WTC11 (cell line): ENCODE measurements at regions not wholly inside any gene's neighbourhood (a gene's known extent, or its start where the extent isn't known, plus 50 kb on each side); places are given as distances from the start of the nearest gene placed in this dataset.

Experiments
- ATAC-seq: fragments of 200-7000 bp; cut with Tn5 transposase; 2 replicates; pipeline ENCODE4 v1.10.0; 2021; ENCODE audit warnings: mild to moderate bottlenecking, moderate library complexity
- CTCF ChIA-PET: fragments of 300-600 bp; sonication (Branson Sonifier 250); formaldehyde crosslinking; loops from one replicate; lab custom pipeline; 2021; ENCODE audit warnings: antibody characterized with exemption; lab: Charles Lee
- POLR2A ChIA-PET: fragments of 350-600 bp; sonication (Branson Sonifier 250); formaldehyde crosslinking; loops from one replicate; lab custom pipeline; 2021; ENCODE audit warnings: antibody characterized with exemption; lab: Charles Lee
- DNase-seq: peaks from one replicate; pipeline ENCODE4 v3.0.0; 2021; ENCODE audit warnings: low spot score
- H3K27ac Mint-ChIP-seq: 2 replicates; pipeline ENCODE4 v1.8.0; 2021; ENCODE audit warnings: mixed read lengths
- H3K27me3 Mint-ChIP-seq: 2 replicates; pipeline ENCODE4 v1.8.0; 2021; ENCODE audit warnings: low read depth, mild to moderate bottlenecking, moderate library complexity, mixed read lengths
- H3K36me3 Mint-ChIP-seq: 2 replicates; pipeline ENCODE4 v1.8.0; 2021; ENCODE audit warnings: mixed read lengths
- H3K4me1 Mint-ChIP-seq: 2 replicates; pipeline ENCODE4 v1.8.0; 2022; ENCODE audit warnings: mixed read lengths
- H3K4me3 Mint-ChIP-seq: 2 replicates; pipeline ENCODE4 v1.8.0; 2021; ENCODE audit warnings: mild to moderate bottlenecking, moderate library complexity, mixed read lengths
- H3K9me3 Mint-ChIP-seq: 2 replicates; pipeline ENCODE4 v1.8.0; 2021; ENCODE audit warnings: mixed read lengths
- ATF1 ChIP-seq: sonication (generic); formaldehyde crosslinking; IDR thresholded peaks from 2 replicates; pipeline ENCODE4 v1.8.1; 2023; ENCODE audit warnings: mild to moderate bottlenecking, moderate library complexity, missing genetic modification reagents
- CREM ChIP-seq: sonication (generic); formaldehyde crosslinking; IDR thresholded peaks from 2 replicates; pipeline ENCODE4 v1.8.1; 2022; ENCODE audit warnings: mild to moderate bottlenecking, missing genetic modification reagents, moderate library complexity
- ELF4 ChIP-seq: sonication (generic); formaldehyde crosslinking; IDR thresholded peaks from 2 replicates; pipeline ENCODE4 v1.8.1; 2022; ENCODE audit warnings: low read depth, mild to moderate bottlenecking, moderate library complexity, missing genetic modification reagents
- FOXJ3 ChIP-seq: sonication (generic); formaldehyde crosslinking; IDR thresholded peaks from 2 replicates; pipeline ENCODE4 v1.9.0; 2021; ENCODE audit warnings: missing genetic modification reagents, mild to moderate bottlenecking, borderline replicate concordance
- GABPB1 ChIP-seq: sonication (generic); formaldehyde crosslinking; IDR thresholded peaks from 2 replicates; pipeline ENCODE4 v1.8.1; 2023; ENCODE audit warnings: mild to moderate bottlenecking, missing genetic modification reagents
- GTF2I ChIP-seq: fragments of 250-450 bp; sonication (Bioruptor Pico); conservative IDR thresholded peaks from 2 replicates; pipeline ENCODE4 v1.4.0; 2021; ENCODE audit warnings: mild to moderate bottlenecking
- IRF2 ChIP-seq: sonication (generic); formaldehyde crosslinking; IDR thresholded peaks from 2 replicates; pipeline ENCODE4 v1.8.0; 2022; ENCODE audit warnings: low read depth, missing genetic modification reagents, borderline replicate concordance
- KAT7 ChIP-seq: sonication (generic); formaldehyde crosslinking; IDR thresholded peaks from 2 replicates; pipeline ENCODE4 v1.8.1; 2023; ENCODE audit warnings: missing genetic modification reagents, mild to moderate bottlenecking, borderline replicate concordance
- NR2C2 ChIP-seq: sonication (generic); formaldehyde crosslinking; IDR thresholded peaks from 2 replicates; pipeline ENCODE4 v1.8.0; 2022; ENCODE audit warnings: mild to moderate bottlenecking, missing genetic modification reagents
- SMAD3 ChIP-seq: sonication (generic); formaldehyde crosslinking; IDR thresholded peaks from 2 replicates; pipeline ENCODE4 v1.8.0; 2022; ENCODE audit warnings: missing genetic modification reagents, mild to moderate bottlenecking, borderline replicate concordance
- ZNF232 ChIP-seq: sonication (generic); formaldehyde crosslinking; IDR thresholded peaks from 2 replicates; pipeline ENCODE4 v1.8.0; 2022; ENCODE audit warnings: mild to moderate bottlenecking, missing genetic modification reagents
- TF ChIP-seq, protein P1 (sequence below): sonication (generic); formaldehyde crosslinking; IDR thresholded peaks from 2 replicates; pipeline ENCODE4 v1.8.1; 2022; ENCODE audit warnings: missing genetic modification reagents, borderline replicate concordance
- TF ChIP-seq, protein P2 (sequence below): sonication (generic); formaldehyde crosslinking; IDR thresholded peaks from 2 replicates; pipeline ENCODE4 v1.8.0; 2022; ENCODE audit warnings: missing genetic modification reagents
- TF ChIP-seq, protein P3 (sequence below): sonication (generic); formaldehyde crosslinking; IDR thresholded peaks from 2 replicates; pipeline ENCODE4 v1.8.1; 2023; ENCODE audit warnings: mild to moderate bottlenecking, missing genetic modification reagents
- TF ChIP-seq, protein P4 (sequence below): sonication (generic); formaldehyde crosslinking; IDR thresholded peaks from 2 replicates; pipeline ENCODE4 v1.8.0; 2022; ENCODE audit warnings: mild to moderate bottlenecking, missing genetic modification reagents
- TF ChIP-seq, protein P5 (sequence below): fragments of 250-450 bp; sonication (Bioruptor Pico); IDR thresholded peaks from 2 replicates; pipeline ENCODE4 v1.9.0; 2021; ENCODE audit warnings: mild to moderate bottlenecking

DNA sequence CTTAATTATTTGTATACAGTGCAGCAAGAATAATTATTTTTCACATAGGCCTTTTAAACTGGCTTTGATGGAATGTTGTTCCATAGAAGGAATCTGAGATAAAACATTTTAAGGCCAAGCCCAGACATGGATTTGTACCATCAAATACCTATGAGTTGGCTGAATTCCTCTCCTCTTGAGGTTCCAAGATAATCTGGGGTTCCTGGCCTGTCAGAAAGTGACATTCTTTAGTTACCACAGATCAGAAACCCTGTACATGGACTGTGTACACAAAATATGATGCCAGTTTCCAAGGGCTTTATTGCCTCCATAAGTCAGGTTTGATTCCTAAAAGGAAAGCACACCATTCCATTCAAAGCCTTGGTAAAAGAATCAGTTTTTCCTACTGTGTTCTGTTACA is 1256.7 kb upstream of the NRXN1 start:
- H3K27me3 Mint-ChIP-seq: no peaks in the 10 kb centered on the region
- ChIA-PET POLR2A (no interaction called here), CTCF (no interaction called here)
- peaks cover 25% of the 10 kb centered on the region for H3K4me1 Mint-ChIP-seq
- ATAC-seq: no peak
- H3K4me3 Mint-ChIP-seq: no peak overlapping the region
- H3K9me3 Mint-ChIP-seq: peaks cover 18% of the 10 kb centered on the region
- no peak overlapping the region for H3K27ac Mint-ChIP-seq
- DNase-seq: no peak
- peaks cover 14% of the 10 kb centered on the region for H3K36me3 Mint-ChIP-seq
- TF ChIP-seq FOXJ3 (no peak), SMAD3 (CRISPR knock-in tag) (no peak), GABPB1 (CRISPR knock-in tag) (no peak)
- TF ChIP-seq, protein P1, sequence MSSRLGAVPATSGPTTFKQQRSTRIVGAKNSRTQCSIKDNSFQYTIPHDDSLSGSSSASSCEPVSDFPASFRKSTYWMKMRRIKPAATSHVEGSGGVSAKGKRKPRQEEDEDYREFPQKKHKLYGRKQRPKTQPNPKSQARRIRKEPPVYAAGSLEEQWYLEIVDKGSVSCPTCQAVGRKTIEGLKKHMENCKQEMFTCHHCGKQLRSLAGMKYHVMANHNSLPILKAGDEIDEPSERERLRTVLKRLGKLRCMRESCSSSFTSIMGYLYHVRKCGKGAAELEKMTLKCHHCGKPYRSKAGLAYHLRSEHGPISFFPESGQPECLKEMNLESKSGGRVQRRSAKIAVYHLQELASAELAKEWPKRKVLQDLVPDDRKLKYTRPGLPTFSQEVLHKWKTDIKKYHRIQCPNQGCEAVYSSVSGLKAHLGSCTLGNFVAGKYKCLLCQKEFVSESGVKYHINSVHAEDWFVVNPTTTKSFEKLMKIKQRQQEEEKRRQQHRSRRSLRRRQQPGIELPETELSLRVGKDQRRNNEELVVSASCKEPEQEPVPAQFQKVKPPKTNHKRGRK: no peak
- TF ChIP-seq, protein P2, sequence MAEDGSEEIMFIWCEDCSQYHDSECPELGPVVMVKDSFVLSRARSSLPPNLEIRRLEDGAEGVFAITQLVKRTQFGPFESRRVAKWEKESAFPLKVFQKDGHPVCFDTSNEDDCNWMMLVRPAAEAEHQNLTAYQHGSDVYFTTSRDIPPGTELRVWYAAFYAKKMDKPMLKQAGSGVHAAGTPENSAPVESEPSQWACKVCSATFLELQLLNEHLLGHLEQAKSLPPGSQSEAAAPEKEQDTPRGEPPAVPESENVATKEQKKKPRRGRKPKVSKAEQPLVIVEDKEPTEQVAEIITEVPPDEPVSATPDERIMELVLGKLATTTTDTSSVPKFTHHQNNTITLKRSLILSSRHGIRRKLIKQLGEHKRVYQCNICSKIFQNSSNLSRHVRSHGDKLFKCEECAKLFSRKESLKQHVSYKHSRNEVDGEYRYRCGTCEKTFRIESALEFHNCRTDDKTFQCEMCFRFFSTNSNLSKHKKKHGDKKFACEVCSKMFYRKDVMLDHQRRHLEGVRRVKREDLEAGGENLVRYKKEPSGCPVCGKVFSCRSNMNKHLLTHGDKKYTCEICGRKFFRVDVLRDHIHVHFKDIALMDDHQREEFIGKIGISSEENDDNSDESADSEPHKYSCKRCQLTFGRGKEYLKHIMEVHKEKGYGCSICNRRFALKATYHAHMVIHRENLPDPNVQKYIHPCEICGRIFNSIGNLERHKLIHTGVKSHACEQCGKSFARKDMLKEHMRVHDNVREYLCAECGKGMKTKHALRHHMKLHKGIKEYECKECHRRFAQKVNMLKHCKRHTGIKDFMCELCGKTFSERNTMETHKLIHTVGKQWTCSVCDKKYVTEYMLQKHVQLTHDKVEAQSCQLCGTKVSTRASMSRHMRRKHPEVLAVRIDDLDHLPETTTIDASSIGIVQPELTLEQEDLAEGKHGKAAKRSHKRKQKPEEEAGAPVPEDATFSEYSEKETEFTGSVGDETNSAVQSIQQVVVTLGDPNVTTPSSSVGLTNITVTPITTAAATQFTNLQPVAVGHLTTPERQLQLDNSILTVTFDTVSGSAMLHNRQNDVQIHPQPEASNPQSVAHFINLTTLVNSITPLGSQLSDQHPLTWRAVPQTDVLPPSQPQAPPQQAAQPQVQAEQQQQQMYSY (CRISPR knock-in tag): no peak
- TF ChIP-seq, protein P3, sequence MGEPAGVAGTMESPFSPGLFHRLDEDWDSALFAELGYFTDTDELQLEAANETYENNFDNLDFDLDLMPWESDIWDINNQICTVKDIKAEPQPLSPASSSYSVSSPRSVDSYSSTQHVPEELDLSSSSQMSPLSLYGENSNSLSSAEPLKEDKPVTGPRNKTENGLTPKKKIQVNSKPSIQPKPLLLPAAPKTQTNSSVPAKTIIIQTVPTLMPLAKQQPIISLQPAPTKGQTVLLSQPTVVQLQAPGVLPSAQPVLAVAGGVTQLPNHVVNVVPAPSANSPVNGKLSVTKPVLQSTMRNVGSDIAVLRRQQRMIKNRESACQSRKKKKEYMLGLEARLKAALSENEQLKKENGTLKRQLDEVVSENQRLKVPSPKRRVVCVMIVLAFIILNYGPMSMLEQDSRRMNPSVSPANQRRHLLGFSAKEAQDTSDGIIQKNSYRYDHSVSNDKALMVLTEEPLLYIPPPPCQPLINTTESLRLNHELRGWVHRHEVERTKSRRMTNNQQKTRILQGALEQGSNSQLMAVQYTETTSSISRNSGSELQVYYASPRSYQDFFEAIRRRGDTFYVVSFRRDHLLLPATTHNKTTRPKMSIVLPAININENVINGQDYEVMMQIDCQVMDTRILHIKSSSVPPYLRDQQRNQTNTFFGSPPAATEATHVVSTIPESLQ (CRISPR knock-in tag): no peak
- TF ChIP-seq, all 79 proteins: peak for 0

DNA sequence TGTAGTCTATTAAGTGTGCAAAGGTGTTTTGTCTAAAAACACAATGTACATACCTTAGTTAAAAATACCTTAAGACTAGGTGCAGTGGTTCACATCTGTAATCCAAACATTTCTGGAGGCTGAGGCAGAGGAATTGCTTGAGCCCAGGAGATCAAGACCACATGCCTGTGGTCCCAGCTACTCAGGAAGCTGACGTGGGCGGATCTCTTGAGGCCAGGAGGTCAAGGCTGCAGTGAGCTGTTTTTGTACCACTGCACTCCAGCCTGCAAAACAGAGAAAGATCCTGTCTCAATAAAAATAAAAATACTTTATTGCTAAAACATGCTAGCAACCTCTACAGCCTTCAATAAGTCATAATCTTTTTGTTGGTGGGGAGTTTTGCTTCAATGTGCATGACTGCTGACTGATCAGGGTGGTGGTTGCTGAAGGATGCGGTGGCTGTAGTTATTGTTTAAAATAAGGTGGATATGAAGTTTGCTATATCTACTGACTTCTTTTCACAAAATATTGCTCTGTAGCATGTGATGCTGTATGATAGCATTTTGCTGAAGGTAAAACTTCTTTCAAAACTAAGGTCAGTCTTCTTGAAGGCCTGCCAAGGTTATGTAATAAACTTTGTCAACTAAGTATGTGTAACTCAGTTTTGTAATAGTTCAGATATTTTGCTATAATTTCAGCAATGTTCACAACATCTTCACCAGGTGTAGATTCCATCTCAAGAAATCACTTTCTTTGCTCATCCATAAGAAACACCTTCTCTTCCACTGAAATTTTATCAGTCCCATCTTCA is 1238.0 kb upstream of the NRXN1 start:
- POLR2A ChIA-PET: no interaction called here
- ATAC-seq: no peak
- peaks cover 20% of the 10 kb centered on the region for H3K36me3 Mint-ChIP-seq
- no peaks in the 10 kb centered on the region for H3K27me3 Mint-ChIP-seq
- peaks cover 42% of the 10 kb centered on the region for H3K9me3 Mint-ChIP-seq
- H3K4me1 Mint-ChIP-seq: peaks cover under 1% of the 10 kb centered on the region; the same call in 1 of the 2 replicates
- DNase-seq: no peak
- no peak for TF ChIP-seq GTF2I (CRISPR knock-in tag)
- TF ChIP-seq CREM: no peak
- TF ChIP-seq ATF1 (CRISPR knock-in tag): no peak
- no peak for TF ChIP-seq ELF4 (CRISPR knock-in tag)
- no peak for TF ChIP-seq ZNF232 (CRISPR knock-in tag)
- TF ChIP-seq IRF2 (CRISPR knock-in tag): no peak
- TF ChIP-seq NR2C2 (CRISPR knock-in tag): no peak
- TF ChIP-seq, protein P4, sequence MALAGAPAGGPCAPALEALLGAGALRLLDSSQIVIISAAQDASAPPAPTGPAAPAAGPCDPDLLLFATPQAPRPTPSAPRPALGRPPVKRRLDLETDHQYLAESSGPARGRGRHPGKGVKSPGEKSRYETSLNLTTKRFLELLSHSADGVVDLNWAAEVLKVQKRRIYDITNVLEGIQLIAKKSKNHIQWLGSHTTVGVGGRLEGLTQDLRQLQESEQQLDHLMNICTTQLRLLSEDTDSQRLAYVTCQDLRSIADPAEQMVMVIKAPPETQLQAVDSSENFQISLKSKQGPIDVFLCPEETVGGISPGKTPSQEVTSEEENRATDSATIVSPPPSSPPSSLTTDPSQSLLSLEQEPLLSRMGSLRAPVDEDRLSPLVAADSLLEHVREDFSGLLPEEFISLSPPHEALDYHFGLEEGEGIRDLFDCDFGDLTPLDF (CRISPR knock-in tag): no peak
- TF ChIP-seq, protein P5, sequence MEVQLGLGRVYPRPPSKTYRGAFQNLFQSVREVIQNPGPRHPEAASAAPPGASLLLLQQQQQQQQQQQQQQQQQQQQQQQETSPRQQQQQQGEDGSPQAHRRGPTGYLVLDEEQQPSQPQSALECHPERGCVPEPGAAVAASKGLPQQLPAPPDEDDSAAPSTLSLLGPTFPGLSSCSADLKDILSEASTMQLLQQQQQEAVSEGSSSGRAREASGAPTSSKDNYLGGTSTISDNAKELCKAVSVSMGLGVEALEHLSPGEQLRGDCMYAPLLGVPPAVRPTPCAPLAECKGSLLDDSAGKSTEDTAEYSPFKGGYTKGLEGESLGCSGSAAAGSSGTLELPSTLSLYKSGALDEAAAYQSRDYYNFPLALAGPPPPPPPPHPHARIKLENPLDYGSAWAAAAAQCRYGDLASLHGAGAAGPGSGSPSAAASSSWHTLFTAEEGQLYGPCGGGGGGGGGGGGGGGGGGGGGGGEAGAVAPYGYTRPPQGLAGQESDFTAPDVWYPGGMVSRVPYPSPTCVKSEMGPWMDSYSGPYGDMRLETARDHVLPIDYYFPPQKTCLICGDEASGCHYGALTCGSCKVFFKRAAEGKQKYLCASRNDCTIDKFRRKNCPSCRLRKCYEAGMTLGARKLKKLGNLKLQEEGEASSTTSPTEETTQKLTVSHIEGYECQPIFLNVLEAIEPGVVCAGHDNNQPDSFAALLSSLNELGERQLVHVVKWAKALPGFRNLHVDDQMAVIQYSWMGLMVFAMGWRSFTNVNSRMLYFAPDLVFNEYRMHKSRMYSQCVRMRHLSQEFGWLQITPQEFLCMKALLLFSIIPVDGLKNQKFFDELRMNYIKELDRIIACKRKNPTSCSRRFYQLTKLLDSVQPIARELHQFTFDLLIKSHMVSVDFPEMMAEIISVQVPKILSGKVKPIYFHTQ (CRISPR knock-in tag): no peak
- TF ChIP-seq KAT7 (CRISPR knock-in tag): no peak
- TF ChIP-seq, all 79 proteins: peak for 0
- H3K4me3 Mint-ChIP-seq: no peak overlapping the region
- CTCF ChIA-PET: no interaction called here
- H3K27ac Mint-ChIP-seq: no peak overlapping the region
